Stimulated activated CD4-positive, alpha-beta T cell treated with anti-CD3 and anti-CD28 coated beads, Interleukin-2, amount 100 ng/mL, for 4 hours (primary cell): ENCODE measurements at regions not wholly inside any gene's neighbourhood (a gene's known extent, or its start where the extent isn't known, plus 50 kb on each side); places are given as distances from the start of the nearest gene placed in this dataset.
"Not testable (repeated sequence)": the region's sequence is repeated elsewhere in the genome, so short reads cannot be mapped to it uniquely, and the experiment has no call there.

Experiments used
- DNase-seq: peaks from one replicate; pipeline ENCODE4 v3.0.0-alpha.2; 2020; ENCODE audit warnings: low read depth

DNA sequence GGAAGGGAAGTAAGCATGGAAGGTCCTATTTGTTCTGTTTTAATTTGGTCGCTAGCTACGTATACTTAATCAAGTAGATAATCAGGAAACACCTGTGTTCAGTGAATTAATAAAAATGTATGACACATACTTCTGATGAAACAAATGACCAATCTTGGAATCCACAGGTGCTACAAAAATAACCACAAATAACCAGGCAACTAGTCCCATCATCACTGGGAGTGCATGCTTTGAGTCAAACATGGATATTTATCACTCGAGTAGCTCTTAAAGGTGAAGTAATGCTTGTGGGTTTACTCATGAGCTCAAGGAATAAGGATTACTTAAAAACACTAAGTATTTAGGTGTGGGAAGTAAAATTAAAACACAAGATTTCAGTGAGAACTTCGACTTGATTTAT is 285.6 kb upstream of the ID4 start:
- DNase-seq: no peak

DNA sequence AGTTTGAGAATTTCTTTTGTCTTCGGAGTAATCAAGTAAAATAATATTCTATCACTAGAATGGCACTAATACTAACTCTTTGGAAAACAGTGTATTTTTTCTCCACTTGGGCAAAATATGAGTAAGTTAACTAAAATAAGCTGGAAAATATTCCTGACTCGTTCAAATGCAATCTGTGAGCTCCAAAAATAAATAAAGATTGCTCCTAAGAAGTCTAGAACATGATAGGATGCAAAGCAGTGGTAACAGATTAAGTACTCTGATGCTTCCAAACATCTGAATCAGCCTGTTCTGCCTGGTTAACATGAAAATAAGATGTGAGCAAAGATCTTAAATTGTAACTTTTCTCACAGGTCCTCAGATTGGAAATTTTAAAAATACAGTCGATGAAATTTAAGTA is 285.1 kb upstream of the ID4 start:
- DNase-seq: no peak

GRCh38 chr6:19552588-19552987 is 284.6 kb upstream of the ID4 start:
- no peak for DNase-seq

DNA sequence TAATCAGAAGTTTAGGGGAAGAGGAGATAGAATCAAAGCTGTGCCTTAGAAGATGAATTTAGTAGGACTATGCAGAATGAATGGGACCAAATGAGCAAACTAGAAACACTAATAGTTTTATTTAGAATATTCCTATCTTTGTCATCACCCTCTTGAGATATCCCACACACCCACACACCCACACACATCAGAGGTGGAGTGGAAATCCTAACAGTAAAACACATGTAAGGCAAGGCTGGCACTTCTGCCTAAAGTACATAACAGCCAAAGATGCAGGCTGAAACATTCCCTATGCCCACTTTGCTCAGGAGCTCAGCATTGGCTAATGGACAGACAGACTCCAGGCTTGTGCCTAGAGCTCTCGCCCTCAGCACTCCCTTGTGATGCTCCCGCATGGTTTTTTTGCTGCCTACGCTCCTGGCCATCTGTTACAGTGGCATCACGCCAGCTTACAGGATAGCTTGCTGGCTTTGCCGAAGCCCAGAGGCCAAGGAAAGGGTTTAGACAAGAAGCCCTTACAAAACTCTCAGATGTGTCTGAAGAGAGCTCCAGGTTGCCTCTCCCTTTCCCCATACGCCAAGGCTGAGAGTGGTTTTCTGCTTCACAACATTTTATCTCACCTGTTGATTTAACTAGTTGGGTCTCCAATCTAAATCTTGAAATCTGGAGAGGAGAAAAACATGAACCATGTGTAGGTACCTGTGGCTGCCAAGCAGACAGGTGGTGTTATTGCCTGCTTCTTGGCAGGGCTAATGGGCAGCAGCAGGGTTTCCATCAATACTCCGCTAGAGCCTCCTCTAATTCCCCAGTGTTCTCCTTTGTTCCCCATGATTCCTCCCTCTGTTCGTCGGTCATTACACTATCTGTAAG is 282.6 kb upstream of the ID4 start:
- no peak for DNase-seq

DNA sequence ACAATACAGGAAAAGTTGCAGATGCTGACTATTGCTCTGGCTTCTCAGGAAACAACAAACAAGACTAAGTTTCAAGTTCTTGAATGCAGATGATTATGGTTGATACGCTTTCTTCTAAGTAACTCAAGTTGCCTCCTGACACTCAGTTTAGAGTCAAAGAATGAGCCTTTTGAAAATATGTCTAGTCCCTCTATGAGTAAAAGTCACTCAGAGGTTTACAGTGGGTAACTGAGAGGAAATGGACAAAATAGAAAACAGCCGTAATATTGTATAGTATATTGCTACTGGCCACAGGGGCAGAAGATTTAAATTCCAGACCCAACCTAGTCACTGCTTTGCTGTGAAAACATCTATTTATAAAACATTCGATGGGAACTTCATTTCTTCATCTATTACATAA is 280.0 kb upstream of the ID4 start:
- no peak for DNase-seq

DNA sequence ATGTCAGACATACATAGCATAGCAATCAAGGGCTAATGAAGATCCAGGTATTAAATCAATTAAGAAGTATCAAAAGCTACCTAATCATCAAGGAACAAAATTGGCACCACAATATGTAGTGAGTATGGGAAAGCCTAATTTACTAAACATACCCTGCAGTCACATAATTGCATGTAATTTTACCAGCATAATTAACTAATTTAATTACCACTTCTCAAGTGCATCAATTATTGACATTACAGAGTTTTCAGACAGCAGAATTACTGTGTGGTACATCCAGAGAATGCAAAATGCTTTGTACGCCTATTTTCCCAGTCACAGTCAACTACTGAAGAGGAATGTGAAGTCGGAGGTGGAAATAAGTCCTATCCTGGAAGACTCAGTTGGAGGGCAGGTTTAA is 279.0 kb upstream of the ID4 start:
- DNase-seq: no peak

GRCh38 chr6:19558934-19559333 is 278.2 kb upstream of the ID4 start:
- DNase-seq: no peak

- DNase-seq: no peak
Observed at GRCh38 chr6:19562468-19562867, 274.7 kb upstream of the ID4 start.

DNA sequence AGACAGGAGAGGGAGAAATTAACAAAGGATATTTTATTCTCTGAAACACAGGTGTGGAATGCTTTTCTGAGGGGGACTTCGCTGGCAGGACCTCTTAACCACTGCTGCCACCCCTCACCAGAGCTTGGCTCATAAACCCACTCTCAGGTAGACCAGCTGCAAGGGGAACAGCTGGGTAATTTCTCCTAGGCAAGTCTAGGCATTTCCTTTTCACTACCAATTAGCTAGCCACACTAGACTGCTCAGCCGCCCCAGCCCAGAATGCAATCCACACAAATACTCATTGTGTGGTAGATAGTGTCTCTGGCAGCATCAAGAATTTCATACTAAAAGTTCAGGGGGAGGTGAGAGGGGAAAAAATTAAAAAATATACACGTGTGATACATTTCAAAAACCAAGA is 267.6 kb upstream of the ID4 start:
- no peak for DNase-seq

GRCh38 chr6:19571176-19571575 is 266.0 kb upstream of the ID4 start:
- DNase-seq: no peak

GRCh38 chr6:19578481-19578880 is 258.7 kb upstream of the ID4 start:
- no peak for DNase-seq

DNA sequence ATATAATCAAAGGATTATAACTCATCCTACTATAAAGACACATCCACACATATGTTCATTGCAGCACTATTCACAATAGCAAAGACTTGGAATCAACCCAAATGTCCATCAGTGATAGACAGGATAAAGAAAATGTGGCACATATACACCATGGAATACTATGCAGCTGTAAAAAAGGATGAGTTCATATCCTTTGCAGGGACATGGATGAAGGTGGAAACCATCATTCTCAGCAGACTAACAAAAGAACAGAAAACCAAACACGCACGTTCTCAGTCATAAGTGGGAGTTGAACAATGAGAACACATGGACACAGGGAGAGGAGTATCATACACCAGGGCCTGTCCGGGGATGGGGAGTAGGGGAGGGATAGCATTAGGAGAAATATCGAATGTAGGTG is 253.0 kb upstream of the ID4 start:
- not testable (repeated sequence) for DNase-seq

- no peak for DNase-seq
Observed at GRCh38 chr6:19587238-19587942, 249.8 kb upstream of the ID4 start.

GRCh38 chr6:19590501-19591131 is 246.6 kb upstream of the ID4 start:
- DNase-seq: no peak

GRCh38 chr6:19597809-19598320 is 239.3 kb upstream of the ID4 start:
- no peak for DNase-seq

- no peak for DNase-seq
Observed at GRCh38 chr6:19599796-19600464, 237.2 kb upstream of the ID4 start.

GRCh38 chr6:19602434-19603013 is 234.6 kb upstream of the ID4 start:
- no peak for DNase-seq

DNA sequence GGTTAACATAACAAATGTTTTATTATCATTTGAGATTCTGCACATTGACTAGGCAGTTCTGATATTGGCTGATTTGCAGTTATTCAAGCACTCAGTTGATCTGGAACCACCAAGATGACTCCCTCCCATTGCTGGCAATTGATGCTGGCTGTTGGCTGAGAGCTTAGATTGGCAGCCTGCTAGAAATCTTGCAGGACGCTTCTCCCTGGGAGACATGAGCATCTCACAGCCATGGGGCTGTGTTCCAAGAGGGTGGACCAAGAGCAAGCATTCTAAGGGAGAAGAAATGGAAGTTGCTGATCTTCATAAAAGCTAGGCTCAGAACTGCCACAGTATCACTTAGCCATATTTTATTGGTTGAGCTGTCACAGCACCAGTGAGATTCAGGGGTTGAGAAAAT is 233.4 kb upstream of the ID4 start:
- DNase-seq: no peak

GRCh38 chr6:19605624-19606023 is 231.5 kb upstream of the ID4 start:
- no peak for DNase-seq

DNA sequence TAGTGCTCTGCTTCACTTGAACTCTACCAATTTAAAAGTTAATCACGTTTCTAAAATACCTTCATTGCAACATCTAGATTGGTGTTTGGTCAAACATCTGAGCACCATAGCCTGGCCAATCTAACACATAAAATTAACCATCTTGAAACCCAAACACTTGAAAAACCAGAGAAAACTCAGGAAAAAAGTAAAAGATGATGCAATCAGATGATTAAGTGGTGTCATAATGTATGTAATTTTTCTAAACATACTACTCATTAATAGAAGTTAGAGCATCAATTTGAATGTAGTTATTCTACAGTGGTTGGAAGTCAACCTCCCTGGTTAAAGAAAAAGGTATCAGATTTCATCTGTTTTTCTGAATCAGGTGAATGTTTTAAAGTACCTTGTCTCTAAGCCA is 228.6 kb upstream of the ID4 start:
- no peak for DNase-seq

DNA sequence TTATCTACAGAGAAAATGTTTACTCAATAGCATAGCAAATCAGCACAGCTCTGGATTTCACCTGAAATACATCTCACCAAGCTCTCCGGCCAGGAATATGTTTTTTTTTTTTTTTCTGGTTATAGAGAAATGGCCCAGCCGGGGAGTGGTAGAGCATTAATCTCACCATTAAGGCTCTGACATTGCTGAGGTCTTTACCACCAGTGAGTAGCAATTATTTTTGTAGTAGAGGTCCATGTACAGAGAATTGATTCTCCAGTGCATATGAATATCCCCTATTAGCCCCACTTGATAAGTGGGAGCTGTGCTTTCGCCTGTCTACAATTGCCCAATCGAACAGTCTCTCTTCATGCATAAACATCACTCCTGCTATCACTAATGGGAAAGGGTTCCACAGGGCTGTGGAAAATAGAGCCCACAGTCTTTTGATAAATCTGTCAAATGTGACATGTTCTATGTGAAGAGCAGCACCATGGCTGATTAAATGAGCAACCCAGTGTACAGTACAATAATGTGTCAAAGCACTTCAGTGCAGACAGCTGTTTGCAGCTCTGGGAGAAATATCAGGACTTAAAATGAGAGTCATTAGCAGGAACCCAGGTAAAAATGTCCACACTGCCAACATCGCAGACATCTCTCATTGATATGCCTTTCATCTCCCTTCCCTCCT is 227.1 kb upstream of the ID4 start:
- DNase-seq: no peak
